K562 (cell line): ENCODE measurements at regions not wholly inside any gene's neighbourhood (a gene's known extent, or its start where the extent isn't known, plus 50 kb on each side); places are given as distances from the start of the nearest gene placed in this dataset.
A peak's percentile ranks its signal among the peaks of the same experiment; 100 is the strongest.

Experiments
- ATAC-seq: fragments of 200-7000 bp; cut with Tn5 transposase; 3 replicates; pipeline ENCODE4 v1.9.1; 2020; ENCODE audit warnings: moderate library complexity
- BruUV-seq: library from RNA; stranded (reverse); fragments of 400-500 nt; replicated peaks from 2 replicates; lab custom pipeline; 2021; lab: Mats Ljungman, UMichigan
- CTCF ChIA-PET: fragments of 300-600 bp; formaldehyde crosslinking; extraction: SDS; loops from one replicate; lab custom pipeline; 2021; ENCODE audit warnings: low intra/inter-chr PET ratio; lab: Yijun Ruan, JAX
- POLR2A ChIA-PET: fragments of 300-600, 350-650 bp; sonication (Branson Sonifier 250); formaldehyde crosslinking; extraction: SDS; loops from one replicate; lab custom pipeline; 2021; ENCODE audit warnings: antibody characterized with exemption, inconsistent platforms; lab: Yijun Ruan, JAX
- DNase-seq, 4 experiments: peaks; one replicate each; pipeline versions ENCODE4 v3.0.0 to v3.0.0-alpha.2; 2011 to 2018; ENCODE audit warnings: low spot score in 3 of 4, mixed read lengths in 3 of 4; ENCODE audit errors: extremely low read depth in 1 of 4
- FAIRE-seq: peaks from 2 replicates; lab custom pipeline; 2011; peaks lifted over from hg19 to GRCh38; lab: Jason Lieb, UNC
- H2AFZ ChIP-seq: 2 replicates; pipeline ENCODE4 v1.6.0; 2011; ENCODE audit warnings: low read depth, low read length, control low read depth, inconsistent platforms
- H3K27ac ChIP-seq: fragments of 200-600 bp; 3 replicates; pipeline ENCODE4 v1.8.0; 2011; ENCODE audit warnings: low read depth, mild to moderate bottlenecking, control low read depth, inconsistent platforms, low read length, moderate library complexity, mixed read lengths; ENCODE audit errors: extremely low read depth
- H3K27me3 ChIP-seq, 2 experiments: fragments of 300-600 bp in 1 of 2; 2 replicates in 1 of 2; 3 replicates in 1 of 2; pipeline versions ENCODE4 v1.6.0 to v1.8.0; 2011; ENCODE audit warnings: inconsistent platforms in 2 of 2, low read length in 2 of 2, mild to moderate bottlenecking in 1 of 2, mixed read lengths in 1 of 2, moderate library complexity in 1 of 2; ENCODE audit not compliant: control insufficient read depth in 2 of 2, insufficient read depth in 2 of 2
- H3K36me3 ChIP-seq: fragments of 300-600 bp; 3 replicates; pipeline ENCODE4 v1.8.0; 2011; ENCODE audit warnings: mild to moderate bottlenecking, low read length, inconsistent platforms; ENCODE audit not compliant: control insufficient read depth, insufficient read depth
- H3K4me1 ChIP-seq, 2 experiments: fragments of 200-600 bp in 1 of 2; replicated peaks in 1 of 2; 2 replicates in 1 of 2; 3 replicates in 1 of 2; pipeline versions ENCODE4 v1.5.1 to v1.8.0; 2011; ENCODE audit warnings: inconsistent platforms in 2 of 2, low read length in 2 of 2, mild to moderate bottlenecking in 1 of 2, mixed read lengths in 1 of 2, moderate library complexity in 1 of 2; ENCODE audit not compliant: control insufficient read depth in 2 of 2, insufficient read depth in 2 of 2
- H3K4me2 ChIP-seq: 2 replicates; pipeline ENCODE4 v1.6.1; 2011; ENCODE audit warnings: low read length, control low read depth, inconsistent platforms, mixed read lengths; ENCODE audit not compliant: insufficient read depth
- H3K4me3 ChIP-seq: fragments of 200-600 bp; sonication (generic), shearing (Covaris generic); 2 replicates; pipeline ENCODE4 v1.5.1; 2016; ENCODE audit warnings: control low read depth, inconsistent platforms
- H3K79me2 ChIP-seq: fragments of 200-600 bp; 3 replicates; pipeline ENCODE4 v1.8.0; 2011; ENCODE audit warnings: low read length, inconsistent platforms; ENCODE audit not compliant: control insufficient read depth, insufficient read depth
- H3K9ac ChIP-seq, 2 experiments: 2 replicates each; pipeline versions ENCODE4 v1.6.0 to v1.6.1; 2011; ENCODE audit warnings: low read depth in 2 of 2, low read length in 2 of 2, control low read depth in 1 of 2, inconsistent platforms in 1 of 2, mild to moderate bottlenecking in 1 of 2, mixed read lengths in 1 of 2; ENCODE audit not compliant: insufficient read depth in 1 of 2
- H3K9me1 ChIP-seq: one replicate; pipeline ENCODE4 v1.6.0; 2011; ENCODE audit warnings: inconsistent platforms, mild to moderate bottlenecking, low read length, moderate library complexity; ENCODE audit not compliant: control insufficient read depth, insufficient read depth
- H3K9me3 ChIP-seq: replicated peaks from 2 replicates; pipeline ENCODE4 v1.5.1; 2011; ENCODE audit warnings: low read depth, low read length, inconsistent platforms; ENCODE audit not compliant: control insufficient read depth, insufficient read depth
- H4K20me1 ChIP-seq: replicated peaks from 2 replicates; pipeline ENCODE4 v1.6.1; 2011; ENCODE audit warnings: low read length, inconsistent platforms, mixed read lengths; ENCODE audit not compliant: control insufficient read depth, insufficient read depth
- ARID2 ChIP-seq: fragments of 450-650 bp; IDR thresholded peaks from 2 replicates; pipeline ENCODE4 v1.6.1; 2017; ENCODE audit warnings: antibody characterized with exemption, mild to moderate bottlenecking
- ATF3 ChIP-seq, 2 experiments: fragments of 450-650 bp in 1 of 2; sonication (generic) in 1 of 2; formaldehyde crosslinking in 1 of 2; IDR thresholded peaks in 1 of 2; conservative IDR thresholded peaks in 1 of 2; 2 replicates each; pipeline versions ENCODE4 v1.6.1 to v1.8.1; 2016 to 2023; ENCODE audit warnings: mild to moderate bottlenecking in 2 of 2, moderate library complexity in 2 of 2, inconsistent platforms in 1 of 2, missing genetic modification reagents in 1 of 2
- BMI1 ChIP-seq: fragments of 150-350 bp; IDR thresholded peaks from 2 replicates; pipeline ENCODE4 v1.6.1; 2014; ENCODE audit warnings: low read length
- CBX8 ChIP-seq: fragments of 200-600 bp; sonication (generic); IDR thresholded peaks from 2 replicates; pipeline ENCODE4 v1.6.1; 2012; ENCODE audit warnings: borderline replicate concordance, mixed run types, low read depth, mild to moderate bottlenecking, moderate library complexity, mixed read lengths, low read length, control low read depth, inconsistent platforms; ENCODE audit not compliant: poor library complexity, severe bottlenecking; ENCODE audit errors: extremely low read depth
- CREBBP ChIP-seq: IDR thresholded peaks from one replicate; pipeline ENCODE4 v1.6.1; 2012; ENCODE audit warnings: low read depth, mild to moderate bottlenecking, control low read depth, inconsistent platforms, low read length
- E2F6 ChIP-seq, 2 experiments: IDR thresholded peaks; 2 replicates each; pipeline ENCODE4 v1.6.1; 2011; ENCODE audit warnings: borderline replicate concordance in 1 of 2, control low read depth in 1 of 2, low read depth in 1 of 2, low read length in 1 of 2, mild to moderate bottlenecking in 1 of 2, mixed read lengths in 1 of 2, moderate library complexity in 1 of 2; ENCODE audit not compliant: insufficient read depth in 1 of 2, insufficient read length in 1 of 2, poor library complexity in 1 of 2, severe bottlenecking in 1 of 2; ENCODE audit errors: extremely low read depth in 1 of 2
- EP400 ChIP-seq: fragments of 450-650 bp; IDR thresholded peaks from 2 replicates; pipeline ENCODE4 v1.6.1; 2017; ENCODE audit warnings: antibody characterized with exemption, mild to moderate bottlenecking, moderate library complexity
- ILF3 ChIP-seq: fragments of 450-650 bp; IDR thresholded peaks from 2 replicates; pipeline ENCODE4 v1.6.1; 2018; ENCODE audit warnings: antibody characterized with exemption, mild to moderate bottlenecking, moderate library complexity, borderline replicate concordance
- JUN ChIP-seq, 2 experiments: sonication (generic) in 1 of 2; formaldehyde crosslinking in 1 of 2; IDR thresholded peaks; 2 replicates each; pipeline versions ENCODE4 v1.6.1 to v1.8.0; 2012 to 2022; ENCODE audit warnings: borderline replicate concordance in 2 of 2, mild to moderate bottlenecking in 2 of 2, improper control_type of control experiment in 1 of 2, low read depth in 1 of 2, low read length in 1 of 2, missing genetic modification reagents in 1 of 2
- POLR2H ChIP-seq: IDR thresholded peaks from 2 replicates; pipeline ENCODE4 v1.6.1; 2016; ENCODE audit warnings: missing genetic modification characterization, low read depth, mild to moderate bottlenecking, control low read depth, missing compliant biosample characterization, moderate library complexity
- SIN3B ChIP-seq: fragments of 450-650 bp; IDR thresholded peaks from 2 replicates; pipeline ENCODE4 v1.6.1; 2017; ENCODE audit warnings: low read depth, mild to moderate bottlenecking, moderate library complexity
- SMARCA5 ChIP-seq: fragments of 450-650 bp; IDR thresholded peaks from 2 replicates; pipeline ENCODE4 v1.6.1; 2016
- SP2 ChIP-seq: IDR thresholded peaks from 2 replicates; pipeline ENCODE4 v1.6.1; 2011; ENCODE audit warnings: mild to moderate bottlenecking, low read depth, low read length, moderate library complexity; ENCODE audit not compliant: poor library complexity, severe bottlenecking; ENCODE audit errors: extremely low read depth
- SRSF1 ChIP-seq: fragments of 200-400 bp; formaldehyde crosslinking; IDR thresholded peaks from 2 replicates; pipeline ENCODE4 v1.6.1; 2017; ENCODE audit warnings: mild to moderate bottlenecking, low read depth, low read length, moderate library complexity
- ZBED1 ChIP-seq: IDR thresholded peaks from 2 replicates; pipeline ENCODE4 v1.6.1; 2014
- ZFPM2 ChIP-seq: fragments of 250-450 bp; sonication (Bioruptor Pico); IDR thresholded peaks from 2 replicates; pipeline ENCODE4 v1.5.1; 2022; ENCODE audit warnings: mild to moderate bottlenecking
- ZNF133 ChIP-seq: fragments of 250-450 bp; sonication (Bioruptor Pico); IDR thresholded peaks from 2 replicates; pipeline ENCODE4 v1.4.0; 2020; ENCODE audit warnings: mild to moderate bottlenecking
- ZNF146 ChIP-seq: IDR thresholded peaks from one replicate; pipeline ENCODE4 v1.6.1; 2018; ENCODE audit warnings: missing compliant biosample characterization; ENCODE audit not compliant: unreplicated experiment
- ZNF24 ChIP-seq: fragments of 450-650 bp; IDR thresholded peaks from 2 replicates; pipeline ENCODE4 v1.6.1; 2016
- ZNF740 ChIP-seq, 3 experiments: fragments of 200-800 bp in 1 of 3; sonication (Bioruptor generic) in 1 of 3; sonication (generic) in 1 of 3; formaldehyde crosslinking in 1 of 3; IDR thresholded peaks; 2 replicates each; pipeline versions ENCODE4 v1.6.1 to v1.8.0; 2016 to 2022; ENCODE audit warnings: mild to moderate bottlenecking in 2 of 3, missing compliant biosample characterization in 2 of 3, missing genetic modification characterization in 2 of 3, missing genetic modification reagents in 1 of 3
- WGBS: fragments of 100-300 bp; shearing (Covaris generic); methylation state at CpG from one replicate; pipeline ENCODE4 v1.1.6; 2016; ENCODE audit warnings: low coverage, mixed read lengths; ENCODE audit not compliant: insufficient coverage; ENCODE audit errors: missing lambda C conversion rate; 5-methylcytosine and 5-hydroxymethylcytosine counted together
- in situ Hi-C: fragments of 300-500 bp; cut with MboI; formaldehyde crosslinking; loops from 4 replicates; pipeline ENCODE4 v1.15.0; 2018; ENCODE audit warnings: inconsistent platforms, mixed read lengths
- intact Hi-C: fragments of 100-400 bp; cut with micrococcal nuclease; formaldehyde crosslinking; loops from 2 replicates; pipeline ENCODE4 v1.14.2; 2022

GRCh38 chr1:14522926-14523241 lies 75.6 kb upstream of the KAZN start:
- Histone ChIP-seq H3K9ac (no peak overlapping the region), H3K4me3 (no peak overlapping the region), H3K36me3 (no peaks in the 10 kb centered on the region), H3K9me3 (no peaks in the 10 kb centered on the region), H3K27ac (no peak overlapping the region), H3K4me2 (no peak overlapping the region), H4K20me1 (no peaks in the 10 kb centered on the region), H3K9me1 (no peaks in the 10 kb centered on the region), H3K79me2 (no peaks in the 10 kb centered on the region), H3K27me3 (peaks cover 0 to 19% of the 10 kb centered on the region in 2 experiments; a peak in 2 of 5 replicates), H3K4me1 (no peaks in the 10 kb centered on the region; a peak in 1 of 5 replicates), H2AFZ (no peak overlapping the region)
- CTCF ChIA-PET, result no interaction called here
- POLR2A ChIA-PET, result interaction anchor here (2.2 kb wide), 1 partner anchor 10 kb away, joined by 5 read pairs; no protein-coding TSS in a partner anchor
- intact Hi-C loops, result no loop called here
- peak; percentile 29 for FAIRE-seq
- in situ Hi-C loops, result no loop called here
- BruUV-seq, result no TSS peak
- WGBS, result 0% methylated on average over 4 of the region's 4 CpGs
- DNase-seq, result peak; percentile 55 to 67 (median 60)
- peak; percentile 78 for ATAC-seq
- peak; percentile 66 for TF ChIP-seq ATF3 (IDR thresholded peaks at IDR 0.05)
- TF ChIP-seq ATF3 (CRISPR knock-in tag; conservative IDR thresholded peaks at IDR 0.05), result no peak
- TF ChIP-seq SRSF1, result no peak
- peak; percentile 45; the same call in 1 of the 2 replicates for TF ChIP-seq BMI1
- TF ChIP-seq ZNF146 (CRISPR knock-in tag), result no peak
- no peak for TF ChIP-seq SMARCA5
- TF ChIP-seq CREBBP, result no peak
- TF ChIP-seq ILF3, result no peak
- TF ChIP-seq POLR2H, result no peak
- no peak for TF ChIP-seq ZNF24
- no peak for TF ChIP-seq SP2
- no peak for TF ChIP-seq ZNF740 (CRISPR knock-in tag; IDR thresholded peaks at IDR 0.05)
- TF ChIP-seq ZNF740 (tag; IDR thresholded peaks at IDR 0.05), result no peak
- TF ChIP-seq CBX8, result no peak
- no peak for TF ChIP-seq ZNF133 (CRISPR knock-in tag)
- 0 out of 2 replicates have a peak, but pooled peaks have one; percentile 22 for TF ChIP-seq JUN (IDR thresholded peaks at IDR 0.05; ENCODE audit: borderline replicate concordance, low read depth, low read length)
- no peak for TF ChIP-seq JUN (CRISPR knock-in tag; IDR thresholded peaks at IDR 0.05; ENCODE audit: borderline replicate concordance)
- no peak for TF ChIP-seq ZFPM2
- no peak for TF ChIP-seq ARID2
- TF ChIP-seq E2F6 (IDR thresholded peaks at IDR 0.05; ENCODE audit: borderline replicate concordance in 1 of 2, extremely low read depth in 1 of 2, insufficient read depth in 1 of 2, insufficient read length in 1 of 2, low read depth in 1 of 2, low read length in 1 of 2, poor library complexity in 1 of 2, severe bottlenecking in 1 of 2), result no peak
- no peak for TF ChIP-seq EP400
- TF ChIP-seq ZBED1, result no peak
- no peak for TF ChIP-seq SIN3B
